OCI-LY7 (cell line): ENCODE measurements at regions not wholly inside any gene's neighbourhood (a gene's known extent, or its start where the extent isn't known, plus 50 kb on each side); places are given as distances from the start of the nearest gene placed in this dataset.

ENCODE experiments used
- CTCF ChIP-seq: fragments of 200-600 bp; sonication (generic); conservative IDR thresholded peaks from 2 replicates; pipeline ENCODE4 v1.5.1; 2014; ENCODE audit warnings: mild to moderate bottlenecking, antibody characterized with exemption, low read length, moderate library complexity, mixed read lengths
- EZH2phosphoT487 ChIP-seq: fragments of 200-600 bp; sonication (generic); IDR thresholded peaks from 2 replicates; pipeline ENCODE4 v1.6.1; 2018; ENCODE audit warnings: low read depth, borderline replicate concordance, mild to moderate bottlenecking, mixed run types, antibody characterized with exemption, low read length, moderate library complexity, mixed read lengths

- TF ChIP-seq CTCF = no peak
- no peak for TF ChIP-seq EZH2phosphoT487
These were observed 115.2 kb downstream of the CEBPB start for GRCh38 chr20:50305636-50306477.
